IPS-18a (cell line): ENCODE measurements at regions not wholly inside any gene's neighbourhood (a gene's known extent, or its start where the extent isn't known, plus 50 kb on each side); places are given as distances from the start of the nearest gene placed in this dataset.

Source experiments
- H3K27ac ChIP-seq: one replicate; pipeline ENCODE4 v1.5.1; 2013; ENCODE audit warnings: low read length
- H3K27me3 ChIP-seq: one replicate; pipeline ENCODE4 v1.6.1; 2013; ENCODE audit warnings: mild to moderate bottlenecking, low read length; ENCODE audit not compliant: control insufficient read depth, insufficient read depth
- H3K36me3 ChIP-seq: one replicate; pipeline ENCODE4 v1.6.1; 2013; ENCODE audit warnings: low read depth, low read length; ENCODE audit not compliant: control insufficient read depth
- H3K4me1 ChIP-seq: one replicate; pipeline ENCODE4 v1.6.1; 2013; ENCODE audit warnings: low read depth, low read length; ENCODE audit not compliant: control insufficient read depth
- H3K4me3 ChIP-seq: one replicate; pipeline ENCODE4 v1.5.1; 2013; ENCODE audit warnings: low read length
- H3K9ac ChIP-seq: one replicate; pipeline ENCODE4 v1.6.1; 2013; ENCODE audit warnings: mild to moderate bottlenecking, low read length, moderate library complexity
- H3K9me3 ChIP-seq: one replicate; pipeline ENCODE4 v1.6.1; 2013; ENCODE audit warnings: low read depth, low read length; ENCODE audit not compliant: control insufficient read depth

- no peaks in the 10 kb centered on the region for H3K27me3 ChIP-seq
- no peak overlapping the region for H3K9ac ChIP-seq
- no peak overlapping the region for H3K27ac ChIP-seq
- no peak overlapping the region for H3K4me3 ChIP-seq
- H3K4me1 ChIP-seq, result peaks cover 8% of the 10 kb centered on the region
- H3K9me3 ChIP-seq, result no peaks in the 10 kb centered on the region
- no peaks in the 10 kb centered on the region for H3K36me3 ChIP-seq
Measured at GRCh38 chr1:216815260-216816131, 92.3 kb upstream of the ESRRG start.

DNA sequence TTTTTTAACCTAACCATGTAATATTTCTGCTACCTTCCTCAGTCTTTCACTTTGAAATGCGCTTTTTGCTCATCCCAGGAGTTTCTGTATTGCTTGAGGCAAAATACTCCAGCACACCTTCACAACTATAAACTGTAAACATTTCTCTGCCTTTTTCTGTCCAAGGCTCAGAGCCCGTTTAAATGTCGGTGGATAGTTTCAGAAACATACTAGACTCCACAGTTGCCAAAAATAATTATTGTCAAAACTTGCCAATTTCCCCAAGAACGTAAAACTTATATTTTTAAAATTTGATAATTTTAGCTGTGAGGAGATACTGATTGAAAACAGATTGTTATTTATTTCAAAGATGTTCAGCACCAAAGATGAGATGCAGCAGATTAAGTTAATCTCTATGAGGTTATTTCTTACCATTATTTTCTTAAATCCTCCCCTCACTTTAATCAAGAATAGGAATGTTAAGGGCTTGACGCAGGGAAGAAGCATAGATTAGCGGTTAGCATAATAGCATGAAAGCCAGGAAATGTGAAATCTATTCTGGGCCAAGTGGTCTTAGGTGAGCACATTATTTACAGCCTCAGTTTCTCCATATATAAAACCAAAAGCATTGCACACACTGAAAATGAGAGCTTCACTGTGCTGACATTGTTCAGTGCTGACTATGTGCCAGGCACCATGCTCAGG, 91.5 kb upstream of the ESRRG start:
- H3K4me3 ChIP-seq, result no peak overlapping the region
- H3K27me3 ChIP-seq, result no peaks in the 10 kb centered on the region
- H3K36me3 ChIP-seq, result no peaks in the 10 kb centered on the region
- H3K9ac ChIP-seq, result no peak overlapping the region
- H3K9me3 ChIP-seq, result no peaks in the 10 kb centered on the region
- no peak overlapping the region for H3K27ac ChIP-seq
- H3K4me1 ChIP-seq, result peaks cover 8% of the 10 kb centered on the region

DNA sequence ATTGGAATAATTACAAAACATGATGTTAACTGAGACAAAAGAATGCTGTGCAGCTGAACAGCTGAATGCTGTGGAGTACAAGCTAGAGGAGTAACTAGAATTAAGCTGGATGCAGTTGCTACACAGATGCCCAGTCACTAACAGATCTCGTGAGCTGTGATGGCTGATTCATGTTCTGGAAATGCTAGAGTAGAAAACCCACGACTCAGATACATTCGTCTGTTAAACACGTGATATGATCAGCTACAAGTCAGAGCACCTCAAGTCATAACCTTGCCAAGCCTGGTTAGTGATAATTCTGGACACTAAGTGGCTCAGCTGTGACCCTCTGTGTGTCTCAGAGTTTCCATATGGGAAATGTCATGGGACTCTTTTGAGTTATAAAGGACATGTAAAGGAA, 89.7 kb upstream of the ESRRG start:
- no peaks in the 10 kb centered on the region for H3K4me1 ChIP-seq
- no peak overlapping the region for H3K27ac ChIP-seq
- no peak overlapping the region for H3K9ac ChIP-seq
- no peaks in the 10 kb centered on the region for H3K36me3 ChIP-seq
- no peaks in the 10 kb centered on the region for H3K27me3 ChIP-seq
- H3K9me3 ChIP-seq, result no peaks in the 10 kb centered on the region
- H3K4me3 ChIP-seq, result no peak overlapping the region

DNA sequence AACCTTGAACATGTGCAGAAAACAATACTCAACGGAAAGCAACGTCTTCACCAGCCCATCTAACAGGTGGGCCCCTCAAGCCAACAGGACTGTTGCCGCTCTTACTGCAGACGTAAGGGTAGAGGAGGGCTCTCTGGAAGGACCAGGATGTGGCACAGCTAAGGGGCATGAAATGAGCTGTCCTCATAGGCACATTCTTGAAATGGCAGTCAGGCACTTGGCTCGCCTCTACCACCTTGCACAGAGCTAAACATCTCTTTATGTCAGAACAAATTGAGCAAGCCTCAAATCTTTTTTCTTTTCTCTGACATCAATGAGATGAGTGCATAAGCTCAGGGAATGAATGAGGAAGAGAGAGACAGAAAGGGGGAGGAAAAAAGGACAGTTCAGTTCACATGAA, 86.4 kb upstream of the ESRRG start:
- Histone ChIP-seq H3K9ac (no peak overlapping the region), H3K4me1 (peaks cover 5% of the 10 kb centered on the region), H3K27ac (no peak overlapping the region), H3K9me3 (no peaks in the 10 kb centered on the region), H3K36me3 (no peaks in the 10 kb centered on the region), H3K4me3 (no peak overlapping the region), H3K27me3 (no peaks in the 10 kb centered on the region)

DNA sequence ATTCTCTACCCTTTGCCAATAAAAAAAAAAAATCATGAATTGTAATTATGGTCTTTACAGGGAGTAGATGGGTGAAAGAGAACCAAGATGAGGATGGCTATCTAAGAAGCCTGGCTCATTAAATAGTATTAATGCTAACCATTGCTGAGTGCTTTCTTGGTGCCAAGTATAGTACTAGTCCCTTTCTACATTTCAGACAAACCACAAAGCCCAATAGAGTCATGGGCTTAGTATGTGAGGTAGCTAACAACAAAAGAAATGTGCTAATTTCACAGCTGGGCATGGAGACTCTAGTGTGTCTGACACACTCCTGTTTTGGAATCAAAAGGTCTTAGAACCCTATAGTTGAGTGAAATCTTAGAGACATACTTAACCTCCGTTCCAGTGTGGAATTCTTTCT, 84.5 kb upstream of the ESRRG start:
- H3K4me3 ChIP-seq, result no peak overlapping the region
- H3K9ac ChIP-seq, result no peak overlapping the region
- H3K27me3 ChIP-seq, result no peaks in the 10 kb centered on the region
- H3K36me3 ChIP-seq, result no peaks in the 10 kb centered on the region
- H3K4me1 ChIP-seq, result peaks cover 5% of the 10 kb centered on the region
- no peak overlapping the region for H3K27ac ChIP-seq
- H3K9me3 ChIP-seq, result no peaks in the 10 kb centered on the region

- Histone ChIP-seq H3K4me3 (no peak overlapping the region), H3K9me3 (no peaks in the 10 kb centered on the region), H3K27me3 (no peaks in the 10 kb centered on the region), H3K9ac (no peak overlapping the region), H3K4me1 (peaks cover 5% of the 10 kb centered on the region), H3K27ac (no peak overlapping the region), H3K36me3 (no peaks in the 10 kb centered on the region)
Measured at GRCh38 chr1:216805953-216806352, 82.7 kb upstream of the ESRRG start.

GRCh38 chr1:216805233-216805632, 82.0 kb upstream of the ESRRG start:
- Histone ChIP-seq H3K9me3 (no peaks in the 10 kb centered on the region), H3K9ac (no peak overlapping the region), H3K4me1 (peaks cover 5% of the 10 kb centered on the region), H3K27ac (no peak overlapping the region), H3K36me3 (no peaks in the 10 kb centered on the region), H3K27me3 (no peaks in the 10 kb centered on the region), H3K4me3 (no peak overlapping the region)

DNA sequence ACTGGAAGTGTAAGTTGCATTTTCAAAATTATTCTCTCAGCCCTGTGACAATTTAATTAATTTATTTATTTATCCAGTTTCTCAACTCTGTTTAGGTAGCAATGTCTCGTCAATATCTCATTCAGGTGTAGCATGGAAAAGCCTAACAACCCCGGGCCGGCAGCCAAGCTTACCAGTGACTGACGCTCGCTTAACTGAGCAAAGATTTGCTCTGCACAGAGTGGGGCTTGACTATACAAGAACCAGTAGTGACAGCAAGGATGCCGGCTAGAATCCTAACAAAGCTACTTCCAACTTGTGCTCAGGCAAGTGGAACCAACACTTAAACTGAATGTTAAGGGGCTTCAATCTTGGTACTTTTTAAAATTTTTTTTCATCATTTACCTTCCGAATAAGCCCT, 80.9 kb upstream of the ESRRG start:
- Histone ChIP-seq H3K36me3 (no peaks in the 10 kb centered on the region), H3K27ac (no peak overlapping the region), H3K4me3 (no peak overlapping the region), H3K4me1 (peaks cover 5% of the 10 kb centered on the region), H3K9me3 (no peaks in the 10 kb centered on the region), H3K27me3 (no peaks in the 10 kb centered on the region), H3K9ac (no peak overlapping the region)

DNA sequence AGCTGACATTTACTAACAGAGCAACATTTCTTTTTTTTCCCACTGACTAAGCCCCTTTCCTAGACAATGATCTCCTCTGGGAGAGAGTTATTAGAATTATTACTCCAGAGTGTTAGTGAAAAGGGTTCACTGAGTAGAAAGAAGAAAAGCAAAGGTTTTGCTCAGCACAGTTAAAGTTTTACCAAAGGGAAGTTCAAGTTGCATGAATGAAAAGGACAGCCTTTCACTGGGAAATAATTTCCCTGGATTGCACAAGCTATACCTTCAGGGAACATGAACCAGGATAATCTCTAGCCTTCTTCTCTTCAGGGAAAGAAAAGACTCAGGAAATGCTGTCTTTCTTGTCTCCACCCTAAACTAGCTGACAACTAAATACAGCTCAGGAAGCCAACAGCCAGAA, 71.4 kb upstream of the ESRRG start:
- no peaks in the 10 kb centered on the region for H3K36me3 ChIP-seq
- no peak overlapping the region for H3K27ac ChIP-seq
- no peaks in the 10 kb centered on the region for H3K27me3 ChIP-seq
- H3K9me3 ChIP-seq, result no peaks in the 10 kb centered on the region
- H3K4me3 ChIP-seq, result no peak overlapping the region
- no peak overlapping the region for H3K9ac ChIP-seq
- no peaks in the 10 kb centered on the region for H3K4me1 ChIP-seq

DNA sequence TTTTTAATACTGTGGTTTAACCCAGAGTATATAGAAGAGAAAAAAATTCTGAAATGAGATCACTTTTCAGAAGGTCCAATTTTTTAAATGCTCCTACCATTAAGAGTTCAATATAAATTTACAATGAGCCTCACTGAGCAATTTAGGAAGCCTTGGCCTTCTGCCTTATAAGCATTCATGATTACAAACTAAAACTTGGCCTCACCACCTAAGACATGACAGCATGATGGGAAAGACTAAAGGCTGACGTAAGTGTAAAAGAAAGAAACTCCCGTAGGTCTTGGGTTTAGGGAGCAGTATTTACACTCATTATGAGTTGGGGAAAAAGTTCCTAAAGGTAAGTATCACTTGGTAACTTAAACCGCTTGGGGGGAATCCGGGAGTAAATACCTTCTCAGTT, 70.7 kb upstream of the ESRRG start:
- Histone ChIP-seq H3K9ac (no peak overlapping the region), H3K27me3 (no peaks in the 10 kb centered on the region), H3K36me3 (no peaks in the 10 kb centered on the region), H3K4me1 (no peaks in the 10 kb centered on the region), H3K27ac (no peak overlapping the region), H3K9me3 (no peaks in the 10 kb centered on the region), H3K4me3 (no peak overlapping the region)

- Histone ChIP-seq H3K27ac (no peak overlapping the region), H3K27me3 (no peaks in the 10 kb centered on the region), H3K9me3 (no peaks in the 10 kb centered on the region), H3K4me3 (no peak overlapping the region), H3K36me3 (no peaks in the 10 kb centered on the region), H3K9ac (no peak overlapping the region), H3K4me1 (no peaks in the 10 kb centered on the region)
Measured at GRCh38 chr1:216793303-216793702, 70.1 kb upstream of the ESRRG start.

DNA sequence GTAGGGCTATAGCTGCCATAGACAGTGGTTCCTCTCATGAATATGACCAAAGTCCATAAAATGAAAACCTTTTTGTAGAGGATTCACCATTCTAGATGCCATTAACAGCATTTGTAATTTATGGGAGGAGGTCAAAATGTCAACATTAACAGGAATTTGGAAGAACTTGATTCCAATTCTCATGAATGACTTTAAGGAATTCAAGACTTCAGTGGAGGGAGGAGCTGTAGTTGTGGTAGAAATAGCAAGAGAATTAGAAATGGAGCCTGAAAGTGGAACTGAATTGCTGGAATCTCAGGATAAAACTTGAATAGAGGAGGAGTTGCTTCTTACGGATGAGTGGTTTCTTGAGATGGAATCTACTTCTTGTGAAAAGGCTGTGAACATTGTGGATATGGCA, 65.4 kb upstream of the ESRRG start:
- Histone ChIP-seq H3K27ac (no peak overlapping the region), H3K9me3 (no peaks in the 10 kb centered on the region), H3K27me3 (no peaks in the 10 kb centered on the region), H3K9ac (no peak overlapping the region), H3K4me3 (no peak overlapping the region), H3K36me3 (no peaks in the 10 kb centered on the region), H3K4me1 (no peaks in the 10 kb centered on the region)
